Panc1 (cell line): ENCODE measurements at regions not wholly inside any gene's neighbourhood (a gene's known extent, or its start where the extent isn't known, plus 50 kb on each side); places are given as distances from the start of the nearest gene placed in this dataset.

ENCODE experiments used
- ATAC-seq: fragments of 200-7000 bp; cut with Tn5 transposase; 2 replicates; pipeline ENCODE4 v1.9.1; 2020; ENCODE audit warnings: mild to moderate bottlenecking, moderate library complexity
- BruUV-seq: library from RNA; stranded (reverse); fragments of 400-500 nt; replicated peaks from 2 replicates; lab custom pipeline; 2021; lab: Mats Ljungman, UMichigan
- CTCF ChIA-PET: fragments of 300-600 bp; sonication (Branson Sonifier 250); formaldehyde crosslinking; loops from one replicate; lab custom pipeline; 2022; ENCODE audit warnings: antibody characterized with exemption; lab: Charles Lee
- POLR2A ChIA-PET: fragments of 300-600 bp; sonication (Branson Sonifier 250); formaldehyde crosslinking; loops from one replicate; lab custom pipeline; 2022; ENCODE audit warnings: antibody characterized with exemption; lab: Charles Lee
- DNase-seq: peaks from one replicate; pipeline ENCODE4 v3.0.0-alpha.2; 2010; ENCODE audit warnings: low read depth, low spot score
- H3K27ac ChIP-seq: 2 replicates; pipeline ENCODE4 v1.5.1; 2011; ENCODE audit warnings: mild to moderate bottlenecking, low read length, inconsistent platforms
- H3K27me3 ChIP-seq: fragments of 200-500 bp; sonication (Bioruptor generic); 2 replicates; pipeline ENCODE4 v1.6.0; 2014; ENCODE audit warnings: low read length, inconsistent platforms; ENCODE audit not compliant: control insufficient read depth, insufficient read depth
- H3K36me3 ChIP-seq: fragments of 200-500 bp; sonication (Bioruptor generic); 2 replicates; pipeline ENCODE4 v1.5.1; 2014; ENCODE audit warnings: inconsistent platforms, mild to moderate bottlenecking, low read length, moderate library complexity; ENCODE audit not compliant: control insufficient read depth, insufficient read depth
- H3K4me1 ChIP-seq: 2 replicates; pipeline ENCODE4 v1.5.1; 2011; ENCODE audit warnings: inconsistent platforms, mild to moderate bottlenecking, low read length, moderate library complexity; ENCODE audit not compliant: control insufficient read depth, insufficient read depth
- H3K4me3 ChIP-seq, 2 experiments: 2 replicates each; pipeline ENCODE4 v1.5.1; 2011 to 2012; ENCODE audit warnings: low read depth in 2 of 2, low read length in 2 of 2, mild to moderate bottlenecking in 2 of 2, inconsistent platforms in 1 of 2, moderate library complexity in 1 of 2
- H3K9me3 ChIP-seq: fragments of 200-500 bp; sonication (Bioruptor generic); 2 replicates; pipeline ENCODE4 v1.5.1; 2014; ENCODE audit warnings: low read depth, mild to moderate bottlenecking, inconsistent platforms, low read length, moderate library complexity; ENCODE audit not compliant: control insufficient read depth, insufficient read depth
- POLR2AphosphoS5 ChIP-seq: IDR thresholded peaks from 2 replicates; pipeline ENCODE4 v1.6.1; 2012; ENCODE audit warnings: mild to moderate bottlenecking, low read depth, low read length, moderate library complexity
- SIN3A ChIP-seq: IDR thresholded peaks from 2 replicates; pipeline ENCODE4 v1.6.1; 2012; ENCODE audit warnings: low read depth, mild to moderate bottlenecking, low read length, moderate library complexity, borderline replicate concordance; ENCODE audit not compliant: insufficient read depth
- TCF7L2 ChIP-seq: IDR thresholded peaks from 2 replicates; pipeline ENCODE4 v1.6.1; 2011; ENCODE audit warnings: mild to moderate bottlenecking, low read depth, low read length, inconsistent platforms
- in situ Hi-C: cut with HindIII; loops from 2 replicates; pipeline ENCODE4 v1.10.0; 2016; ENCODE audit warnings: low sequenced_read_pairs, low pct_unique_long_range_greater_than_20kb
- intact Hi-C: fragments of 100-400 bp; cut with micrococcal nuclease; formaldehyde crosslinking; loops from one replicate; pipeline ENCODE4 v1.10.0; 2022; ENCODE audit not compliant: unreplicated experiment
- TF ChIP-seq, protein P1 (sequence below): fragments of 450-650 bp; IDR thresholded peaks from 2 replicates; pipeline ENCODE4 v1.5.1; 2017; ENCODE audit warnings: mild to moderate bottlenecking
- TF ChIP-seq, protein P2 (sequence below), 2 experiments: IDR thresholded peaks; 2 replicates each; pipeline ENCODE4 v1.6.1; 2011 to 2012; ENCODE audit warnings: low read depth in 2 of 2, control low read depth in 1 of 2, low read length in 1 of 2, mild to moderate bottlenecking in 1 of 2, moderate library complexity in 1 of 2; ENCODE audit not compliant: insufficient read depth in 1 of 2

DNA sequence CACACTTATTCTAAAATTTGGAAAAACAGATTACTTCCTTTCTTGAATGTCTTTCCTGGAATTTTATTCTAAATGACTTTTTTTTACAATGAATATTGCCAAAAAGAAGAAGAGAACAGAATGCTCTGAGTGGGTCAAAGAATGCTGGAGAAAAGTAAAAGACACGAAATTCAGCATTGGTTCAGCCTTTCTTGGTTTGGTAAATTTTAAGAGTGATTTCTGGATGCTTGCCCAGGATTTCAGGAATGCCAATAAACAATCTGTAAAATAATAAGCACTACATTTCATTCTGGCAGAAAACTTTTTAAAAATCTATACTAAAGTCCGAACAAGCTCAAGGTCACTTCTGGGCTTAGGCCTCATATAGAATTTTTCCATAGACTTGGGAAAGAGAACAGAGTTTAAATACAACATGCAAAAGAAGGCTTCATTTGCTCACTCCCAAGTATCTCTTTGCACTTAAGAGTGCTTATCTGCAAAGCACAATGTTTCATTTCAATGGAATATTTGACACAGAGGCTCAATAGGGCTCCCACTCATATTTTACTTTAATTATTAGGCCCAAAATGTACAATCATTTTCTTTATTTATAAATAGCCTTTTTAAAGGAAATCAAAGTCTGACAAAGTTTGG lies 359.5 kb upstream of the ANKRD30A start:
- TF ChIP-seq SIN3A (no peak), POLR2AphosphoS5 (no peak), TCF7L2 (no peak)
- TF ChIP-seq, protein P1, sequence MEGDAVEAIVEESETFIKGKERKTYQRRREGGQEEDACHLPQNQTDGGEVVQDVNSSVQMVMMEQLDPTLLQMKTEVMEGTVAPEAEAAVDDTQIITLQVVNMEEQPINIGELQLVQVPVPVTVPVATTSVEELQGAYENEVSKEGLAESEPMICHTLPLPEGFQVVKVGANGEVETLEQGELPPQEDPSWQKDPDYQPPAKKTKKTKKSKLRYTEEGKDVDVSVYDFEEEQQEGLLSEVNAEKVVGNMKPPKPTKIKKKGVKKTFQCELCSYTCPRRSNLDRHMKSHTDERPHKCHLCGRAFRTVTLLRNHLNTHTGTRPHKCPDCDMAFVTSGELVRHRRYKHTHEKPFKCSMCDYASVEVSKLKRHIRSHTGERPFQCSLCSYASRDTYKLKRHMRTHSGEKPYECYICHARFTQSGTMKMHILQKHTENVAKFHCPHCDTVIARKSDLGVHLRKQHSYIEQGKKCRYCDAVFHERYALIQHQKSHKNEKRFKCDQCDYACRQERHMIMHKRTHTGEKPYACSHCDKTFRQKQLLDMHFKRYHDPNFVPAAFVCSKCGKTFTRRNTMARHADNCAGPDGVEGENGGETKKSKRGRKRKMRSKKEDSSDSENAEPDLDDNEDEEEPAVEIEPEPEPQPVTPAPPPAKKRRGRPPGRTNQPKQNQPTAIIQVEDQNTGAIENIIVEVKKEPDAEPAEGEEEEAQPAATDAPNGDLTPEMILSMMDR, result no peak
- TF ChIP-seq, protein P2, sequence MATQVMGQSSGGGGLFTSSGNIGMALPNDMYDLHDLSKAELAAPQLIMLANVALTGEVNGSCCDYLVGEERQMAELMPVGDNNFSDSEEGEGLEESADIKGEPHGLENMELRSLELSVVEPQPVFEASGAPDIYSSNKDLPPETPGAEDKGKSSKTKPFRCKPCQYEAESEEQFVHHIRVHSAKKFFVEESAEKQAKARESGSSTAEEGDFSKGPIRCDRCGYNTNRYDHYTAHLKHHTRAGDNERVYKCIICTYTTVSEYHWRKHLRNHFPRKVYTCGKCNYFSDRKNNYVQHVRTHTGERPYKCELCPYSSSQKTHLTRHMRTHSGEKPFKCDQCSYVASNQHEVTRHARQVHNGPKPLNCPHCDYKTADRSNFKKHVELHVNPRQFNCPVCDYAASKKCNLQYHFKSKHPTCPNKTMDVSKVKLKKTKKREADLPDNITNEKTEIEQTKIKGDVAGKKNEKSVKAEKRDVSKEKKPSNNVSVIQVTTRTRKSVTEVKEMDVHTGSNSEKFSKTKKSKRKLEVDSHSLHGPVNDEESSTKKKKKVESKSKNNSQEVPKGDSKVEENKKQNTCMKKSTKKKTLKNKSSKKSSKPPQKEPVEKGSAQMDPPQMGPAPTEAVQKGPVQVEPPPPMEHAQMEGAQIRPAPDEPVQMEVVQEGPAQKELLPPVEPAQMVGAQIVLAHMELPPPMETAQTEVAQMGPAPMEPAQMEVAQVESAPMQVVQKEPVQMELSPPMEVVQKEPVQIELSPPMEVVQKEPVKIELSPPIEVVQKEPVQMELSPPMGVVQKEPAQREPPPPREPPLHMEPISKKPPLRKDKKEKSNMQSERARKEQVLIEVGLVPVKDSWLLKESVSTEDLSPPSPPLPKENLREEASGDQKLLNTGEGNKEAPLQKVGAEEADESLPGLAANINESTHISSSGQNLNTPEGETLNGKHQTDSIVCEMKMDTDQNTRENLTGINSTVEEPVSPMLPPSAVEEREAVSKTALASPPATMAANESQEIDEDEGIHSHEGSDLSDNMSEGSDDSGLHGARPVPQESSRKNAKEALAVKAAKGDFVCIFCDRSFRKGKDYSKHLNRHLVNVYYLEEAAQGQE (IDR thresholded peaks at IDR 0.05; ENCODE audit: insufficient read depth in 1 of 2, low read depth in 2 of 2, low read length in 1 of 2), result no peak
- H3K27ac ChIP-seq, result no peak overlapping the region
- no peak overlapping the region for H3K4me3 ChIP-seq
- in situ Hi-C loops, result no loop called here
- no peaks in the 10 kb centered on the region for H3K36me3 ChIP-seq
- DNase-seq, result no peak
- H3K4me1 ChIP-seq, result no peaks in the 10 kb centered on the region
- ChIA-PET CTCF (no interaction called here), POLR2A (no interaction called here)
- H3K9me3 ChIP-seq, result no peaks in the 10 kb centered on the region
- intact Hi-C loops, result no loop called here
- no peaks in the 10 kb centered on the region for H3K27me3 ChIP-seq
- ATAC-seq, result no peak
- no TSS peak for BruUV-seq

DNA sequence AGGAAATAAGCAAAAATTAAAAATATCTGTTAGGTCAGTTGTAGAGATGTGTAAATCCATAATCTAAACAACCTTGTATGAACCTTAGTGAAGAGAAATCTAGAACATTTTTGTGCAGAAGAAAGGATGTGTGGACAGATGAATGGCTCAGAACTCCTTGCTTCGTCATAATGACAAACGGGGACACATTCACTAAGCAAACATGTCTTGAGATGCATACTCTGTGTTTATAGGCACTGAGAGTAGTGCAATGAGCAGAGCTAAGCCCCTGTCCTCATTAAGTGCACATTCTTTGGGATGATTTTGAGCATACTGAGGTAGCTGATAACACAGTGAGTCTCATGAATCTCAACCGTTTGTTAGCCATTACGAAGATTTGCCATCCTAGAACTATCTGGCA lies 360.6 kb upstream of the ANKRD30A start:
- ATAC-seq (no peak), DNase-seq (no peak)
- POLR2A ChIA-PET, result no interaction called here
- intact Hi-C loops (no loop called here), in situ Hi-C loops (no loop called here)
- no peaks in the 10 kb centered on the region for H3K4me1 ChIP-seq
- BruUV-seq, result no TSS peak
- CTCF ChIA-PET, result no interaction called here
- H3K36me3 ChIP-seq, result no peaks in the 10 kb centered on the region
- TF ChIP-seq SIN3A (no peak), TCF7L2 (no peak), POLR2AphosphoS5 (no peak)
- TF ChIP-seq, protein P2 (IDR thresholded peaks at IDR 0.05; ENCODE audit: insufficient read depth in 1 of 2, low read depth in 2 of 2, low read length in 1 of 2), result no peak
- TF ChIP-seq, protein P1, result no peak
- H3K27me3 ChIP-seq, result no peaks in the 10 kb centered on the region
- H3K9me3 ChIP-seq, result no peaks in the 10 kb centered on the region
- no peak overlapping the region for H3K27ac ChIP-seq
- no peak overlapping the region for H3K4me3 ChIP-seq
